GM18868 (cell line): ENCODE measurements at regions not wholly inside any gene's neighbourhood (a gene's known extent, or its start where the extent isn't known, plus 50 kb on each side); places are given as distances from the start of the nearest gene placed in this dataset.
A peak's percentile ranks its signal among the peaks of the same experiment; 100 is the strongest.

Experiments used
- ATAC-seq: cut with Tn5 transposase; IDR thresholded peaks from one replicate; pipeline ENCODE4 v1.9.1; 2021; ENCODE audit warnings: mild to moderate bottlenecking, moderate library complexity; ENCODE audit not compliant: unreplicated experiment

DNA sequence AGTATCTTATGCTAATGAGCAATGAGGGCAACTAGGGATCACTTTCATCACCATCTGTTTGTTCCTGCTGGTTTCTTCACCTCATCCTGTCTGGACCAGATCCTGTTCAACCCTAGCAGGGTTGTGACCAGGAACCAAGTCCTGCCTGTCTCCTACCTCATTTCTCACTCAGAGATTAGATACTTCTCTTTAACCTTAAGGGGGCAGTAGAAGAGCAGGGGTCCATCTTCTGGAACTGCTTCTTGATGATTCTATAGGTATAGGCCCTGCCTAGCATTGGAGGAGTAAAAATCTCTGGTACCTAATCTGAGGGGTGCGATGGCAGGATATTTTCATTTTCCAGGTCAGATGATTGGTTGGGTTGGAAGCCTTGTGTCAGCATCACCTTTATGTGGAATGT is 335.1 kb downstream of the TGIF2LY start:
- peak; percentile 79 for ATAC-seq
